ENCODE measurements at regions not wholly inside any gene's neighbourhood (a gene's known extent, or its start where the extent isn't known, plus 50 kb on each side); places are given as distances from the start of the nearest gene placed in this dataset.
"Not testable (repeated sequence)": the region's sequence is repeated elsewhere in the genome, so short reads cannot be mapped to it uniquely, and the experiment has no call there.

DNA sequence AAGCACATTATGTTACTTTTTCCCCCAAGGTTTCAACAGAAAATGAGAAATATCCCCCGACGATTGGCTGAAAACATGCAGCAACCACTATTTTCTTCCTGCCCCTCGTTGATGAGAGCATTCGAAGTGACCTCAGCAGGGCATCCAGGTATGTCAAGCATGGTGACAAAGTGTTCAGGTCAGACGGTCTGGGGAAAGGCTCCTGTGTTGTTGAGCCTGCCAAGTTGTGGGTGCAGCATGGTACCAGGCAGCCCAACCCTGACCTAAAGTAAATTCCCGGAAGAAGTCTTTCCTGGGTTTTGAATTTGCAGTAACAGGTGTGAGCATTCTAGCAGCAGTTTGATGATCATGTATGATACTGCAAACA, 51.7 kb upstream of the SEC14L1 start:
- Histone ChIP-seq H3K4me3 (peak overlapping the region; percentile 99), H3K9me3 (no peaks in the 10 kb centered on the region), H3K4me2 (peak overlapping the region; percentile 73), H3K27ac (peak overlapping the region; percentile 96 to 100), H3K4me1 (peaks cover 28% of the 10 kb centered on the region)
- ATAC-seq, result 0 out of 6 replicates have a peak, but pooled peaks of 1 of the 2 experiments have one; percentile 6
- CTCF ChIA-PET, result interaction anchor here (0.7 to 6.8 kb wide), 47 partner anchors 8 to 383 kb away, joined by 3 to 121 read pairs (median 7); partner anchors contain the start of genes MGAT5B and SEC14L1
- POLR2A ChIA-PET, result interaction anchor here (0.6 to 1.8 kb wide), 10 partner anchors 8 to 869 kb away, joined by 3 to 18 read pairs (median 5); partner anchors contain the start of genes SEC14L1 and TNRC6C
- 3% methylated on average over 6 of the region's 6 CpGs for WGBS (ENCODE audit: missing lambda C conversion rate)
- TF ChIP-seq, protein P1, sequence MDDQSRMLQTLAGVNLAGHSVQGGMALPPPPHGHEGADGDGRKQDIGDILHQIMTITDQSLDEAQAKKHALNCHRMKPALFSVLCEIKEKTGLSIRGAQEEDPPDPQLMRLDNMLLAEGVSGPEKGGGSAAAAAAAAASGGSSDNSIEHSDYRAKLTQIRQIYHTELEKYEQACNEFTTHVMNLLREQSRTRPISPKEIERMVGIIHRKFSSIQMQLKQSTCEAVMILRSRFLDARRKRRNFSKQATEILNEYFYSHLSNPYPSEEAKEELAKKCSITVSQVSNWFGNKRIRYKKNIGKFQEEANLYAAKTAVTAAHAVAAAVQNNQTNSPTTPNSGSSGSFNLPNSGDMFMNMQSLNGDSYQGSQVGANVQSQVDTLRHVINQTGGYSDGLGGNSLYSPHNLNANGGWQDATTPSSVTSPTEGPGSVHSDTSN (IDR thresholded peaks at IDR 0.05), result no peak
- no peak for FAIRE-seq
- no peak for DNase-seq (ENCODE audit: low read depth in 1 of 2, low spot score in 1 of 2)

- not testable (repeated sequence) for H3K9me3 ChIP-seq; ATAC-seq; DNase-seq (ENCODE audit: low read depth in 1 of 2, low spot score in 1 of 2); FAIRE-seq
- ChIA-PET CTCF (interaction anchor here (0.8 to 5.0 kb wide), 9 partner anchors 11 to 222 kb away, joined by 3 to 121 read pairs (median 4); partner anchors contain the start of gene MGAT5B), POLR2A (interaction anchor here (1.0 kb wide), 1 partner anchor 51 kb away, joined by 3 read pairs; the partner anchor contains the start of gene SEC14L1)
- WGBS (ENCODE audit: missing lambda C conversion rate), result 85% methylated on average over 10 of the region's 10 CpGs
- H3K4me3 ChIP-seq, result peak overlapping the region; percentile 99; the same call in 2 of the 3 replicates
- peak overlapping the region; percentile 73 for H3K4me2 ChIP-seq
- H3K27ac ChIP-seq, result peak overlapping the region; percentile 96 to 100; a peak in 5 of 6 replicates
- H3K4me1 ChIP-seq, result peaks cover 28% of the 10 kb centered on the region
These were observed 50.8 kb upstream of the SEC14L1 start for GRCh38 chr17:77089949-77090348.

DNA sequence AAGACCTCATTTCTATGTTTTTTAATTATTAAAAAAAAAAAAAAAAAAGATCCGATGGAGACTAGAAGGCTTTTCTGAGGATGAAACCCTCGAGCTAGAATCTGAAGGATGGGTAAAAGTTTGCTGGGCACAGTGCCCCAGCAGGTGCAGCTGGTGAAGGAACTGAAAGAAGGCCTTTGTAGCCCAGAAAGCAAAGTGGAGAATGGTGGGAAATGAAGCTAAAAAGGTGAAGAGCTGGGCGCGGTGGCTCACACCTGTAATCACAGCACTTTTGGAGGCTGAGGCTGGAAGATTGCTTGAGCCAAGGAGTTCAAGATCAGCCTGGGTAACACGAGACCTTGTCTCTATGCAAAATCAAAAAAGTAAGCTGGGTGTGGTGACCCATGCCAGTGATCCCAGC, 50.3 kb upstream of the SEC14L1 start:
- Histone ChIP-seq H3K27ac (no peak overlapping the region), H3K9me3 (no peaks in the 10 kb centered on the region), H3K4me2 (peak overlapping the region; percentile 73), H3K4me1 (peaks cover 28% of the 10 kb centered on the region), H3K4me3 (no peak overlapping the region)
- ChIA-PET CTCF (interaction anchor here (0.6 to 1.7 kb wide), 12 partner anchors 11 to 222 kb away, joined by 3 to 8 read pairs (median 4); partner anchors contain the start of gene MGAT5B), POLR2A (interaction anchor here (0.6 to 1.0 kb wide), 2 partner anchors 8 to 50 kb away, joined by 3 read pairs; partner anchors contain the start of gene SEC14L1)
- WGBS (ENCODE audit: missing lambda C conversion rate), result 84% methylated on average over 5 of the region's 5 CpGs
- DNase-seq (ENCODE audit: low read depth in 1 of 2, low spot score in 1 of 2) (no peak), ATAC-seq (no peak), FAIRE-seq (no peak)
- TF ChIP-seq POLR2A (IDR thresholded peaks at IDR 0.05; ENCODE audit: low read length), result no peak
- TF ChIP-seq FOSL2 (IDR thresholded peaks at IDR 0.05), result no peak
- 0 out of 2 replicates have a peak, but pooled peaks have one; percentile 10 for TF ChIP-seq FOSL2 (CRISPR knock-in tag; IDR thresholded peaks at IDR 0.05)

Small RNA genes lying in the stretch of these regions (small RNA-seq; reads per million reads assigned to genes)
- gene RF00017, result 0 reads per million in 6 experiments
- gene SCARNA16, result 0 reads per million in 6 experiments

All from A549 (cell line).